ENCODE measurements at regions not wholly inside any gene's neighbourhood (a gene's known extent, or its start where the extent isn't known, plus 50 kb on each side); places are given as distances from the start of the nearest gene placed in this dataset.

GRCh38 chr16:64486561-64486960 is 635.3 kb downstream of the CDH11 start:
- Histone ChIP-seq H3K4me1 (replicated peaks) (no peaks in the 10 kb centered on the region), H3K9me3 (no peaks in the 10 kb centered on the region), H3K27ac (no peak overlapping the region), H3K4me3 (no peak overlapping the region), H3K27me3 (replicated peaks; ENCODE audit: insufficient read depth) (no peaks in the 10 kb centered on the region), H3K36me3 (no peaks in the 10 kb centered on the region)
- intact Hi-C loops (cut with DNase I) = no loop called here
- 94% methylated on average over 1 of the region's 1 CpG for WGBS
- no peak for DNase-seq (ENCODE audit: low spot score)
- TF ChIP-seq CTCF (IDR thresholded peaks at IDR 0.05) (no peak), POLR2A (IDR thresholded peaks at IDR 0.05) (no peak), POLR2AphosphoS5 (IDR thresholded peaks at IDR 0.05) (no peak)

GRCh38 chr16:64481497-64481896 is 640.4 kb downstream of the CDH11 start:
- no peaks in the 10 kb centered on the region for H3K36me3 ChIP-seq
- 52% methylated on average over 2 of the region's 2 CpGs for WGBS

GRCh38 chr16:64478252-64478906 is 643.5 kb downstream of the CDH11 start:
- Histone ChIP-seq H3K9me3 (no peaks in the 10 kb centered on the region), H3K4me3 (no peak overlapping the region), H3K27ac (no peak overlapping the region), H3K36me3 (no peaks in the 10 kb centered on the region), H3K27me3 (replicated peaks; ENCODE audit: insufficient read depth) (no peaks in the 10 kb centered on the region), H3K4me1 (replicated peaks) (no peaks in the 10 kb centered on the region)
- peak; percentile 51 for DNase-seq (ENCODE audit: low spot score)
- 12% methylated on average over 5 of the region's 5 CpGs for WGBS
- TF ChIP-seq POLR2A (IDR thresholded peaks at IDR 0.05) (no peak), POLR2AphosphoS5 (IDR thresholded peaks at IDR 0.05) (peak; percentile 65)
- intact Hi-C loops (cut with DNase I) = loop anchor here (10.0 kb wide), 1 partner anchor 636 kb away; no protein-coding TSS in a partner anchor

More at GRCh38 chr16:64481497-64481896, 640.4 kb downstream of the CDH11 start:
- Histone ChIP-seq H3K4me1 (replicated peaks) (no peaks in the 10 kb centered on the region), H3K27ac (no peak overlapping the region), H3K27me3 (replicated peaks; ENCODE audit: insufficient read depth) (no peaks in the 10 kb centered on the region), H3K4me3 (no peak overlapping the region), H3K9me3 (no peaks in the 10 kb centered on the region)
- TF ChIP-seq CTCF (IDR thresholded peaks at IDR 0.05) = no peak
- no peak for TF ChIP-seq POLR2A (IDR thresholded peaks at IDR 0.05)
- TF ChIP-seq POLR2AphosphoS5 (IDR thresholded peaks at IDR 0.05) = no peak
- DNase-seq (ENCODE audit: low spot score) = no peak
- intact Hi-C loops (cut with DNase I) = no loop called here

GRCh38 chr16:64475627-64476351 is 646.1 kb downstream of the CDH11 start:
- H3K27me3 ChIP-seq (replicated peaks; ENCODE audit: insufficient read depth) = no peaks in the 10 kb centered on the region
- intact Hi-C loops (cut with DNase I) = loop anchor here (10.0 kb wide), 1 partner anchor 639 kb away; no protein-coding TSS in a partner anchor

More at GRCh38 chr16:64475627-64476351, 646.1 kb downstream of the CDH11 start:
- H3K36me3 ChIP-seq = no peaks in the 10 kb centered on the region
- H3K27ac ChIP-seq = no peak overlapping the region
- TF ChIP-seq POLR2AphosphoS5 (IDR thresholded peaks at IDR 0.05) (peak; percentile 45), CTCF (IDR thresholded peaks at IDR 0.05) (no peak)
- no peaks in the 10 kb centered on the region for H3K4me1 ChIP-seq (replicated peaks)
- no peak overlapping the region for H3K4me3 ChIP-seq
- DNase-seq (ENCODE audit: low spot score) = no peak
- no peaks in the 10 kb centered on the region for H3K9me3 ChIP-seq
- WGBS = 36% methylated on average over 11 of the region's 11 CpGs

Measured in prostate gland (tissue), 2 donors.